ENCODE measurements at regions not wholly inside any gene's neighbourhood (a gene's known extent, or its start where the extent isn't known, plus 50 kb on each side); places are given as distances from the start of the nearest gene placed in this dataset.

DNA sequence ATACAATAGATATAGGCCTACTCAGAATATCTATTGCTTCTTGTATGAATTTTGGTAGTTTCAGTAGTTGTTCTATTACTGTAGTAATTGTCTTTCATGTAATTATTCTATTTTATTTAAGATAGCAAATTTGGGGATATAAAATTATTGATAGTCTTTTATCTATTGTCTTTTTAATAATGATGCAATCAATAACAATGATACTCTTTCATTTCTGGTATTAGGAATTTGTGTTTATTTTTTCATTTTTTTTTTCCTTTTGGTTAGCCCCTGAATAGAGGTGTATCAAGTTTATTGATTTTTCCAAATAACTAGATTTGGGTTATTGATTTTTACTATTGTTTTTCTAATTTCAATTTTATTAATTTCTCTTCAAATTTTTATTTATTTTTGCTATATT, 1503.7 kb downstream of the REEP3 start:
- TF ChIP-seq, protein P1, sequence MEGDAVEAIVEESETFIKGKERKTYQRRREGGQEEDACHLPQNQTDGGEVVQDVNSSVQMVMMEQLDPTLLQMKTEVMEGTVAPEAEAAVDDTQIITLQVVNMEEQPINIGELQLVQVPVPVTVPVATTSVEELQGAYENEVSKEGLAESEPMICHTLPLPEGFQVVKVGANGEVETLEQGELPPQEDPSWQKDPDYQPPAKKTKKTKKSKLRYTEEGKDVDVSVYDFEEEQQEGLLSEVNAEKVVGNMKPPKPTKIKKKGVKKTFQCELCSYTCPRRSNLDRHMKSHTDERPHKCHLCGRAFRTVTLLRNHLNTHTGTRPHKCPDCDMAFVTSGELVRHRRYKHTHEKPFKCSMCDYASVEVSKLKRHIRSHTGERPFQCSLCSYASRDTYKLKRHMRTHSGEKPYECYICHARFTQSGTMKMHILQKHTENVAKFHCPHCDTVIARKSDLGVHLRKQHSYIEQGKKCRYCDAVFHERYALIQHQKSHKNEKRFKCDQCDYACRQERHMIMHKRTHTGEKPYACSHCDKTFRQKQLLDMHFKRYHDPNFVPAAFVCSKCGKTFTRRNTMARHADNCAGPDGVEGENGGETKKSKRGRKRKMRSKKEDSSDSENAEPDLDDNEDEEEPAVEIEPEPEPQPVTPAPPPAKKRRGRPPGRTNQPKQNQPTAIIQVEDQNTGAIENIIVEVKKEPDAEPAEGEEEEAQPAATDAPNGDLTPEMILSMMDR (IDR thresholded peaks at IDR 0.05; ENCODE audit: insufficient read depth, low read depth, low read length, missing control alignments) = no peak
- no peak overlapping the region for H3K4me3 ChIP-seq (ENCODE audit: low read depth, low read length)
- DNase-seq (ENCODE audit: low read depth) = no peak

DNA sequence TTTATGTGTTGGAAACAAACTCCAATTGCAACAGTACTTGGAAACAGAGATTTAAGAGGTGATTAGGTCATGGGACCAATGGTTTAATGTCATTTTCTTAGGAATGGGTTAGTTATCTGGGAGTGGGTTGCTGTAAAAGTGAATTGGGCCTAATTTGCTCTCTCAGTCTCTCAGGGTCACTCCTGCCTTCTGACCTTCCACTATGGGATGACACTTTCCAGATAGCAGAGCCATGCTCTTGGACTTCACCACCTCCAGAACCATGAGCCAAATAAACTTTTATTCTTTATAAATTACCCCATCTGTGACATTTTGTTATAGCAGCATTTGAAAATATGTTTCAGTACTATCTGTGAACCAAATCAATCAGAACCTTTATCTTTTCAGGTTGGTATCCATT, 1509.1 kb downstream of the REEP3 start:
- TF ChIP-seq, protein P1 (IDR thresholded peaks at IDR 0.05; ENCODE audit: insufficient read depth, low read depth, low read length, missing control alignments) = no peak
- no peak for DNase-seq (ENCODE audit: low read depth)
- H3K4me3 ChIP-seq (ENCODE audit: low read depth, low read length) = no peak overlapping the region

DNA sequence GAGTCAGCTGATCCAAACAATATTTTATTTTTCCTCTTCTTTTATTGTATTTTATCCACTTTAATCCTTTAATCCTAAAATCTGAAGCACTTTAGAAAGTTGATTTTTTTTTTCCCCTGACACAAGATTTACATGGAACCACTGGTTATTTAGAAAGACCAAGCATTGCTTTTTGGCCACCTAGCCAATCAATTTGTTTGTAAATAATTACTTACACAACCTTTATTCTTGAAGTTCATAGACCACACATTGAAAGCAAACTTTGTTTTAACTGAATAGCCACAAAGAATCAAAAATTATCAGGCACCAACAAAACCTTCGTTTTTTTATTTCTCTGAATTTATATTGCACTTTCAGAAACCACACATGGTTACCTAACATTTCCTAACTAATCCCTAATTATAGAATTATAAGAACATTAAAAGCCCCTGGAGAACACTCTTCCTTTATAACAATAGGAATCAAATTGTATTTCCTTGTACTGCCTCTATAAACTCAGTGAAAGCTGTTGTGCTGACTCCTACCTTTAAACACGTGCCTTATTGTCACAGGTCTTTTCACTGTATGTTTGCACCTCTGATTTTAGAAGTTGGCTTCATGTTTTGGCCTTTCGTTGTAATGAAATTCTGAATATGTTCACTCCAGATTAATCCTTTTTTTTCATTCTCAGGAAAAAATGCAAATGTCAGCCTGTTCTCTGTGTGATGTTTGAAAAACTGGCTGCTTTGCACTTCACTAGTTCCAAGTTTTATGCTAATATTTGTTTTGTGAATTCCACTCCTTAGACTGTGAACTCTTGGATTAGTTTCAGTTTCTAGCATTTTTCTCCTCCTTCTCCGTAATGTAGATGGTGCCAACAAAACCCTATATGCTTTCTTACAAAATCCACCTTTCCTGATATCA, 1511.9 kb downstream of the REEP3 start:
- no peak for DNase-seq (ENCODE audit: low read depth)
- TF ChIP-seq, protein P1 (IDR thresholded peaks at IDR 0.05; ENCODE audit: insufficient read depth, low read depth, low read length, missing control alignments) = no peak
- no peak overlapping the region for H3K4me3 ChIP-seq (ENCODE audit: low read depth, low read length)

DNA sequence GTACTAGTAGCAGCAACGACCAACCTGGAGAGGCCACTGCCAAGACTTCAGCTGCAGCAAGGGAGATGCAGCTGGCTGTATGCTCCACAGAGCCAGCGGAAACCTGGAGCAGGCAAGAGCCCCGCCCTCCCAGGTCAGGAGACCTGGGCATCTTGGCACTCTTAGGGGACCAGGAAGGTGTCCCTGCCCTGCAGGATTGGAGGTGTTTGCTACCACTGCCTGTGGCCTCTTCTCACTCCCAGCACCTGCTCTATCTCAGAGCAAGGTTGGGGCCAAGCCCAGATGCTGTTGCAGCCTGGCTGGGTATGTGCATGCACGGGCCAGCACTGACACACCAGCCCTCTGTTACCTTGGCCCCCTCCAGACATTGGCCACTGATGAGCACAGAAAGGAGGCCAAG, 1512.8 kb downstream of the REEP3 start:
- H3K4me3 ChIP-seq (ENCODE audit: low read depth, low read length) = no peak overlapping the region
- TF ChIP-seq, protein P1 (IDR thresholded peaks at IDR 0.05; ENCODE audit: insufficient read depth, low read depth, low read length, missing control alignments) = no peak
- no peak for DNase-seq (ENCODE audit: low read depth)

DNA sequence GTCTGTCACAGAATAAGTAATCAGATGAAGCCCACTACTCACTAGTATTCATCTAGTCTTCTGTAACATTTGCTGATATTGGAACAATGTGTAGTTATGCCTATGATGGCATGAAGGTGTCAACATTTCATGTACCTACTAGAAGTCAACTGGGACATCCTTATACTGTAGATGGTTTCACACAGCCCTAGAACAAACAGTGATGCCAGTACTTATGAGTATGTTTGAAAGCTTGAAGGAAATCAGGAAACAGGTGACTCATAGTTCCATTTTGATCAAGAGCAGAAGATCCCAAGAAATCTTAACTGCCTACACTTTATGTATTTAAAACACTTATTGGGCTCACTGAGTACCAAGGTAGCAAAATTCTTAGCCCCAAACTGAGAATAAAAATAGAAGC, 1519.6 kb downstream of the REEP3 start:
- H3K4me3 ChIP-seq (ENCODE audit: low read depth, low read length) = no peak overlapping the region
- no peak for DNase-seq (ENCODE audit: low read depth)
- TF ChIP-seq, protein P1 (IDR thresholded peaks at IDR 0.05; ENCODE audit: insufficient read depth, low read depth, low read length, missing control alignments) = no peak

DNA sequence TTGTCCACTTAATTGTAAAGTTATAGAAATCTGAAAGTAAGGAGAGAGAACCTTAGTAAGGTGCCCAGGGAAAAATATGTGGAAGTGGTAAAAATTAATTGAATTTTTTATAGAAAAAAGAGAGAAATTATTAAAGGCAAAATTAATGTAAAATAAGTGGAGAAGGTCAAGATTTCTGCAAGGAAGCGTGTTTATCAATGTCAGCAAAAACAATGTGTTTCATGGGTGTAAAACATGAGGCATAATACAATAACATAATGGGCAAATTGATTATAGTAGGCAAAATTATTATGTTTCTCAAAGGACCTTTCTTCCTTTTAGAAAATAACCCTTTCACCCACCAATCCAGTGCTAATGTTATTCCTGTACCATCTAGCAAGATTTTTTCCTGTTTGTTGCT, 1520.1 kb downstream of the REEP3 start:
- H3K4me3 ChIP-seq (ENCODE audit: low read depth, low read length) = no peak overlapping the region
- no peak for DNase-seq (ENCODE audit: low read depth)
- TF ChIP-seq, protein P1 (IDR thresholded peaks at IDR 0.05; ENCODE audit: insufficient read depth, low read depth, low read length, missing control alignments) = no peak

DNA sequence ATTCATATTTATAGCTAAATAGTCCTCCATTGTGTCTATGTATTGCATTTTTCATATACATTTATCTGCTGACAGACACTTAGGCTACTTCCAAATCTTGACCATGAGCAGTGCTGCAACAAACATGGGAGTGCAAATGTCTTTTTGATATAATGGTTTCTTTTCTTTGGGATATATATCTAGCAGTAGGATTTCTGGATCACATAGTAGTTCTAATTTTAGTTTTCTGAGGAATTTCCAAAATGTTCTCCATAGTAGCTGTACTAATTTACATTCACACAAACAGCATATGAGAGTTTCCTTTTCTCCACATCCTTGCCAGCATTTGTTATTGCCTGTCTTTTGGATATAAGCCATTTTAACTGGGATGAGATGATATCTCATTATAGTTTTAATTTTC, 1521.3 kb downstream of the REEP3 start:
- TF ChIP-seq, protein P1 (IDR thresholded peaks at IDR 0.05; ENCODE audit: insufficient read depth, low read depth, low read length, missing control alignments) = no peak
- H3K4me3 ChIP-seq (ENCODE audit: low read depth, low read length) = no peak overlapping the region
- DNase-seq (ENCODE audit: low read depth) = no peak
